ENCODE measurements at regions not wholly inside any gene's neighbourhood (a gene's known extent, or its start where the extent isn't known, plus 50 kb on each side); places are given as distances from the start of the nearest gene placed in this dataset.

- FAIRE-seq = no peak
- no peaks in the 10 kb centered on the region for H3K9me3 ChIP-seq (replicated peaks; ENCODE audit: control insufficient read depth, insufficient read depth, low read length)
- no peaks in the 10 kb centered on the region for H3K79me2 ChIP-seq (ENCODE audit: control insufficient read depth, insufficient read depth, low read length)
- TF ChIP-seq JUN (IDR thresholded peaks at IDR 0.05; ENCODE audit: borderline replicate concordance, insufficient read depth, insufficient read length, low read depth) (no peak), FOS (IDR thresholded peaks at IDR 0.05; ENCODE audit: borderline replicate concordance, insufficient read depth, low read length) (no peak), EZH2 (IDR thresholded peaks at IDR 0.05; ENCODE audit: borderline replicate concordance, low read depth, low read length, severe bottlenecking) (no peak), POLR2AphosphoS5 (IDR thresholded peaks at IDR 0.05; ENCODE audit: insufficient read depth, low read depth, low read length) (no peak)
- TF ChIP-seq, protein P1, sequence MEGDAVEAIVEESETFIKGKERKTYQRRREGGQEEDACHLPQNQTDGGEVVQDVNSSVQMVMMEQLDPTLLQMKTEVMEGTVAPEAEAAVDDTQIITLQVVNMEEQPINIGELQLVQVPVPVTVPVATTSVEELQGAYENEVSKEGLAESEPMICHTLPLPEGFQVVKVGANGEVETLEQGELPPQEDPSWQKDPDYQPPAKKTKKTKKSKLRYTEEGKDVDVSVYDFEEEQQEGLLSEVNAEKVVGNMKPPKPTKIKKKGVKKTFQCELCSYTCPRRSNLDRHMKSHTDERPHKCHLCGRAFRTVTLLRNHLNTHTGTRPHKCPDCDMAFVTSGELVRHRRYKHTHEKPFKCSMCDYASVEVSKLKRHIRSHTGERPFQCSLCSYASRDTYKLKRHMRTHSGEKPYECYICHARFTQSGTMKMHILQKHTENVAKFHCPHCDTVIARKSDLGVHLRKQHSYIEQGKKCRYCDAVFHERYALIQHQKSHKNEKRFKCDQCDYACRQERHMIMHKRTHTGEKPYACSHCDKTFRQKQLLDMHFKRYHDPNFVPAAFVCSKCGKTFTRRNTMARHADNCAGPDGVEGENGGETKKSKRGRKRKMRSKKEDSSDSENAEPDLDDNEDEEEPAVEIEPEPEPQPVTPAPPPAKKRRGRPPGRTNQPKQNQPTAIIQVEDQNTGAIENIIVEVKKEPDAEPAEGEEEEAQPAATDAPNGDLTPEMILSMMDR (IDR thresholded peaks at IDR 0.05; ENCODE audit: extremely low read depth in 1 of 2, insufficient read depth in 1 of 2, low read depth in 1 of 2, low read length in 2 of 2) = no peak
- no peak overlapping the region for H3K9ac ChIP-seq (replicated peaks; ENCODE audit: extremely low read depth, insufficient read depth, low read length)
- ChIA-PET POLR2A (no interaction called here), CTCF (no interaction called here)
- dilution Hi-C loops (cut with MboI; ENCODE audit: extremely low pct_ligation_motif_present, low sequenced_read_pairs) (no loop called here), intact Hi-C loops (cut with micrococcal nuclease) (no loop called here)
- H3K4me3 ChIP-seq (replicated peaks in 1 of 3; ENCODE audit: insufficient read depth in 1 of 3, low read depth in 1 of 3, low read length in 3 of 3) = no peak overlapping the region
- H2AFZ ChIP-seq (ENCODE audit: low read depth, low read length) = no peak overlapping the region
- H3K36me3 ChIP-seq (ENCODE audit: control insufficient read depth in 2 of 2, extremely low read depth in 1 of 2, insufficient read depth in 2 of 2, low read length in 2 of 2) = no peaks in the 10 kb centered on the region
- no peak for DNase-seq (ENCODE audit: low read depth, low spot score)
- BruUV-seq (replicated peaks) = no TSS peak
- no peaks in the 10 kb centered on the region for H4K20me1 ChIP-seq (replicated peaks; ENCODE audit: control insufficient read depth, extremely low read depth, insufficient read depth, low read length)
- H3K4me2 ChIP-seq (ENCODE audit: insufficient read depth, low read length) = no peak overlapping the region
- H3K27ac ChIP-seq (ENCODE audit: insufficient read depth, low read depth, low read length) = no peak overlapping the region
- no peaks in the 10 kb centered on the region for H3K27me3 ChIP-seq (ENCODE audit: control insufficient read depth in 2 of 2, insufficient read depth in 2 of 2, low read length in 2 of 2)
- no peaks in the 10 kb centered on the region for H3K4me1 ChIP-seq (ENCODE audit: control insufficient read depth, extremely low read depth, insufficient read depth, low read length)
- H3K9me1 ChIP-seq (replicated peaks; ENCODE audit: control insufficient read depth, extremely low read depth, insufficient read depth, low read length) = no peaks in the 10 kb centered on the region
Measured at GRCh38 chr13:65866138-65866537, 1364.0 kb downstream of the PCDH9 start.

GRCh38 chr13:65865206-65865605, 1364.9 kb downstream of the PCDH9 start:
- dilution Hi-C loops (cut with MboI; ENCODE audit: extremely low pct_ligation_motif_present, low sequenced_read_pairs) = no loop called here
- H3K36me3 ChIP-seq (ENCODE audit: control insufficient read depth in 2 of 2, extremely low read depth in 1 of 2, insufficient read depth in 2 of 2, low read length in 2 of 2) = no peaks in the 10 kb centered on the region
- no peak overlapping the region for H3K9ac ChIP-seq (replicated peaks; ENCODE audit: extremely low read depth, insufficient read depth, low read length)
- H3K27ac ChIP-seq (ENCODE audit: insufficient read depth, low read depth, low read length) = no peak overlapping the region
- ChIA-PET CTCF (no interaction called here), POLR2A (no interaction called here)
- no peaks in the 10 kb centered on the region for H3K27me3 ChIP-seq (ENCODE audit: control insufficient read depth in 2 of 2, insufficient read depth in 2 of 2, low read length in 2 of 2)
- H3K9me3 ChIP-seq (replicated peaks; ENCODE audit: control insufficient read depth, insufficient read depth, low read length) = no peaks in the 10 kb centered on the region
- DNase-seq (ENCODE audit: low read depth, low spot score) (no peak), FAIRE-seq (no peak)
- no peak for TF ChIP-seq JUN (IDR thresholded peaks at IDR 0.05; ENCODE audit: borderline replicate concordance, insufficient read depth, insufficient read length, low read depth)
- TF ChIP-seq POLR2AphosphoS5 (IDR thresholded peaks at IDR 0.05; ENCODE audit: insufficient read depth, low read depth, low read length) = no peak
- TF ChIP-seq, protein P1 (IDR thresholded peaks at IDR 0.05; ENCODE audit: extremely low read depth in 1 of 2, insufficient read depth in 1 of 2, low read depth in 1 of 2, low read length in 2 of 2) = no peak
- TF ChIP-seq EZH2 (IDR thresholded peaks at IDR 0.05; ENCODE audit: borderline replicate concordance, low read depth, low read length, severe bottlenecking) = no peak
- TF ChIP-seq POLR2A (IDR thresholded peaks at IDR 0.05; ENCODE audit: low read depth, low read length) = no peak
- TF ChIP-seq MYC (IDR thresholded peaks at IDR 0.05; ENCODE audit: low read depth, low read length) = no peak
- TF ChIP-seq GATA2 (IDR thresholded peaks at IDR 0.05; ENCODE audit: insufficient read depth, insufficient read length, low read depth, low read length) = no peak
- TF ChIP-seq FOS (IDR thresholded peaks at IDR 0.05; ENCODE audit: borderline replicate concordance, insufficient read depth, low read length) = no peak
- TF ChIP-seq MAX (IDR thresholded peaks at IDR 0.05; ENCODE audit: insufficient read depth, insufficient read length) = no peak
- no peaks in the 10 kb centered on the region for H3K79me2 ChIP-seq (ENCODE audit: control insufficient read depth, insufficient read depth, low read length)
- no TSS peak for BruUV-seq (replicated peaks)
- H3K4me1 ChIP-seq (ENCODE audit: control insufficient read depth, extremely low read depth, insufficient read depth, low read length) = no peaks in the 10 kb centered on the region
- no peak overlapping the region for H2AFZ ChIP-seq (ENCODE audit: low read depth, low read length)
- no peak overlapping the region for H3K4me3 ChIP-seq (replicated peaks in 1 of 3; ENCODE audit: insufficient read depth in 1 of 3, low read depth in 1 of 3, low read length in 3 of 3)
- no peaks in the 10 kb centered on the region for H4K20me1 ChIP-seq (replicated peaks; ENCODE audit: control insufficient read depth, extremely low read depth, insufficient read depth, low read length)
- intact Hi-C loops (cut with micrococcal nuclease) = no loop called here
- H3K9me1 ChIP-seq (replicated peaks; ENCODE audit: control insufficient read depth, extremely low read depth, insufficient read depth, low read length) = no peaks in the 10 kb centered on the region
- no peak overlapping the region for H3K4me2 ChIP-seq (ENCODE audit: insufficient read depth, low read length)

Measured in endothelial cell of umbilical vein (primary cell).